ENCODE measurements at regions not wholly inside any gene's neighbourhood (a gene's known extent, or its start where the extent isn't known, plus 50 kb on each side); places are given as distances from the start of the nearest gene placed in this dataset.

DNA sequence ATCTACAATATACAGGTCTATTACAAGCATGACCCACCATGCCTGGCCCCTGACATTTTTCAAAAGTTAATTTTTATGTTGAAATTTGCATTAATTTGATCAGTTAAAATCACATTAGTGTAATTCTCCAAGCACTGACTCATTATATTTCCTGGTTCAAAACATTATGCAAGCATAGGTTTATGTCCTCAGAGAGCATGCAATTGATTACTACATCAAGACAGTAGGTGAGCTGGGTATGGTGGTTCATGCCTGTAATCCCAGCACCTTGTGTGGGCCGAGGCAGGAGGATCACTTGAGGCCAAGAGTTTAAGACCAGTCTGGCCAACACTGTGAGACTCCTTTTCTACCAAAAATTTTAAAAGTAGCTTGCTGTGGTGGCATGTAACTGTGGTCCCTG is 248.8 kb upstream of the KLHL1 start:
- DNase-seq: no peak

DNA sequence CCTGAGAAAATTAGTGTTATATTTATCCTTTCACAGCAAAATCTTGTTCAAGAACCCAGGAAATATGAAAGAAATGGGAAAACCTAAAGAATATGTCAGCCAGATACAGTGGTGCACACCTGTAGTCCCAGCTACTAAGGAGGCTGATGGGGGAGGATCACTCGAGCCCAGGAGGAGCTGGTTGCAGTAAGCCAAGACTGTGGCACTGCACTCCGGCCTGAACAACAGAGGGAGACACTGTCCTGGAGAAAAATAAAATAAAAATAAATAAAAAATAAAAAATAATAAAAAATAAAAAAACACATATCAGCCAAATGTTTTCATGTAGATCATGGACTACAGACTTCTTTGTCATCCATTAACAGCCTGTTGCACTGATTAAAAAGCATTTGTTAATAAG is 244.8 kb upstream of the KLHL1 start:
- DNase-seq: no peak

DNA sequence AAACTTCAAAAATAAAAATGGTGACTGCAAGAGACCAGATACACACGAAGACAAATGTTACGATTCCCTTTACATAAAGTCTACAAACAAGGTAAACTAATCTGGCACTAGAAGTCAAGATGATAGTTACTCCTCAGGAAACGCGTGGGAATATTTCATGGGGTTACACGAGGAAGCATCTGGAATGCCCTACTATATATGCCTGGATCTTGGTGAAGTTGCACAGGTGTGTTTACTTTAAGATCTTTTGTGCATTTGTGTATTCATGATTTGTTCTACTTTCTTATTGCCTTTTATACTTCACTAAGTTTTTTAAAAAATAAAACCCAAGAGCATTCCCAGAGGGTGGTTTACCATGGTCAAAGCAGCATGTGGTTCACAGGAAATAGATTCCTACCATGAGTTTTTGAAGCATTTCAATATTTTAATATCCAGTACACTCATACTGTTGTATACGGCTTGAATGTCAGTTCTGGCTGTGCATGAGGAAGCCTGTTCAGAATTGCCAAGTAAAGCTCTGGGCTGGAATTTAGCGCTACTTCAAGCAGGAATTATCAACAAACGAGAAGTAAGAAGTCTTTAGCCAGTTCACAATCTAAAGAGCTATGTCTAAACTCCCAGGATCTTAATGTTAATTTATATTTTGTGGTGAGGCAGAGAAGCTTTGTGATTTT is 239.8 kb upstream of the KLHL1 start:
- DNase-seq: no peak

DNA sequence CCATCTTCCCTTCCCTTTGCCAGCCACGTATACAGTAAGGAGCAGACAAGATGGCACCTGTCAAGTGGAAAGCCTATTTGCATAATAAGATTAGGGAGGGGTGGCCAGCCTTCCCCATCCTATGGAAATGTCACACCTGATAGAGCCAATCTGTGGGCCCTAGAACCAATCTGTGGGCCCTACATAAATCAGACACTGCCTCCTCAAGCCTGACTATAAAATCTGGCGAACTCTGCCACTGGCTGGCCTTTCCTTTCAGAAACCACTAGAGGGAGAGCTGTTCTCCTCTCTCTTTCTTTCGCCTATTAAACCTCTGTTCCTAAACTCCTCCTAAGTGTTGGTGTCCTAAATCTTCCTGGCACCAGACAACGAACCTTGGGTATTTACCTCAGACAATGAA is 231.5 kb upstream of the KLHL1 start:
- no peak for DNase-seq

DNA sequence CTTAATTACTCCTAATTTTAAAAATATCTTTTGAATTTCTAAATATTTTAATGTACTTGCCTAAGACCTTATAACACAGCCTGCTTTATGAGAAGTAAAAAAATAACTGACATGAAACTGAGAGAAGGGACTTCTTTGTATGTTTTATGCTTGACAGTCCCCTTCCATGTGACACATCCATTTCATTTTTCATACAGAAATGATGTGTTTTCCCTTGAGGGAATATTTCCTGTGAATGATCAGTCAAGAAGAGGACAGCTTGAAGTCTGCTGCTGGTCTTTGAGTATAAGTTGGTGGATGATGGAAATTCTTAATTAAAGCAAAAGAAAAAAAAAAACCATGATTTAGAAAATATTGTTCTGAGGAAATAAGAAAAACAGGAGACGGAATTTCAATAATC is 230.4 kb upstream of the KLHL1 start:
- DNase-seq: no peak

DNA sequence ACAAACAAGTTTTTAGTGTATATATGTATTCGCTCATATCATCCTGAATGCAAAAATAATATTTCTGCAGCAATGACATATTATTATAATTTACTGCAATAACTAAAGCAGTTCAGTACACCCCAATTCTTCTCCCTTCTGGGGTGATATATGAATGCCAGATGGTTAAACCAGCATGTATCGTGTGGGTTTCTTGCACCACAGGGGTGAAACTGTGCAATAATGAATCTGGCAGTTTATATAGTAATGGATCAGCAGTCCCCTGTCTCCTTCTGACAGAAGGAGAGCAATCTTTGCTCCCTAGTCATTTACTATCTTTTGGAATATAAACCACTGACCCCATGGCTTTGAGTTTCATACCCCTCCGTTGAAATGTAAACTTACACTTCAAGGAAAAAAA is 228.6 kb upstream of the KLHL1 start:
- no peak for DNase-seq

DNA sequence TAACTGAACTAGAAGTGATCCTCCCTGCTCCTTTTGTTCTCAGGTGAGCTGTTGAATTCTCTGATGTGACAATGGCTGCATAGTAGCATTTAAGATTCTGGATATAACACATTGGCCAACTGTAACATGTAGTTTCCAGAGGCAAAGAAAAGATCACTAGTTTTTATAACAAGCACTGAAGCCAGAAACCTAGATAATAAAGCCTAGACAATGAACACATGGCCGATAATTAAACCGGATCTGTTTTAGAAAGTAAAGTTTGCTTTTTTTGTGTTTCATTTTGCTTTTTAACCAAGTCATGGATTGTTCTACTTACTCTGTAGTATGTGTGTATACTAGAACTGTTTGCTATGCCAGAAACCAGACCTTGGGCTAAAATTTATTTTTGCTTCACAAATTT is 225.5 kb upstream of the KLHL1 start:
- DNase-seq: no peak

DNA sequence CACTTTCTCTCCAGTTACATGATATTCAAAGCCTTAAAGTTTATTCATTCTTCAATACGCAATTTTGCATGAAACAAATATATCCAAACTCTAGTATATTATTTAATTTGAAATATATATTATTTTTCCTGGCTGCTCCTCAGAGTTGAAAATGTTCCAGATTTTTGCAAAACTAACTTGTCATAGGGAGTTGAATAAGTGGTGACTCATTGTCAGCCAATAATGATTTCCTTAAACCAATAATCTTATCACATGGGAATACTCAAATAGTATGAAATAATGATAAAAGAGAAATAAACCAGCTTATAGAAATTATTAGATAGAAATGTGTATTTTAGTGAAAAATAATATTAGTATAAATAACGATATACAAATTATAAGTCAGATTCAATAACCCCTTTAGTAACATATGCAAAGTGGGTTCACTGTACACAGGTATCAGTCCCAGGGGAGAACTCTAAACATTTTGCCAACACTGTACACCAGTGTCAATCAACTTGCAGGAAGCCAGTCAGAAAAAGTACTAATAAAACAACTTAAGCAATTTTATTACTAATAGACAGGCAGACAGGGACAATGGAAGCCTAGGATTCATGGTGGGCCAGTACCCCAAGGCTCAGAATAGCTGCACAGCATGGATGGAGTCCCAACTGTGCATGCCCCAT is 222.6 kb upstream of the KLHL1 start:
- DNase-seq: no peak

DNA sequence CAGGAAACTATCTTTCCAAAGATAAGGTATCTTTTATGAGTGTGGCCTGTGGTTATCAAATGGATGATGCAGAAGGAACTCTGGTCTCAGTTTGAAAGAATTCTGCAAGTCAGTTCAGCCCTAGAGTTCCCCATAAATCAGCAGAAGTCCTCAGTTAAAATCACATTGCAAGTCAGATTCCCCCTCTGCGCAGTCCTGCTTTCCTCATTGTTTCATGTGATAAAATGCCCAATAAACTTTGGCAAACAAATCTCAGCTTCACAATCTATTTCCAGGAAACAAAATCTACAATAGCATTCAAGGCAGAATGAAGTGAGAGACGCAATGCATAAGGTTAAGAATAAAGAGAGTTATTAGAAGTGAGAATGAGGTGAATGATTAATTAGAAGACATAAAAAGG is 216.3 kb upstream of the KLHL1 start:
- no peak for DNase-seq

DNA sequence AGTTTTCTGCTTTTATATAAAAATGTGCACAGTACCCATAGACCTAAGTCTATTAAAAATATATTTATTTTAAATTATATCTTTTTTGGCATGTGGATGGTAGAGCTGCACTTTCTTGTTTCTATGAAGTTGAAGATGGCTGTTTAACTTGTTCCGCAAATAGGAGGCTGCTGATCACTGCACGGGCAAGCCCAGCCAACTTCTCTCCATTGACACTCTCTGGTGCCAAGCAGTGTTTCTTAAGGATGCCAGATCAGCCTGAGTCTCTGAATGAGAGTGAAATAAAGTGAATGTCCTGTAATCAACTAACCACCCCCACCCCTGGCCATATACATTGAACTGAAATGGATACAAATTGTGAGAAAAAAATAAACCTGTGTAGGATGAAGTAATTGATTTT is 202.9 kb upstream of the KLHL1 start:
- no peak for DNase-seq

DNA sequence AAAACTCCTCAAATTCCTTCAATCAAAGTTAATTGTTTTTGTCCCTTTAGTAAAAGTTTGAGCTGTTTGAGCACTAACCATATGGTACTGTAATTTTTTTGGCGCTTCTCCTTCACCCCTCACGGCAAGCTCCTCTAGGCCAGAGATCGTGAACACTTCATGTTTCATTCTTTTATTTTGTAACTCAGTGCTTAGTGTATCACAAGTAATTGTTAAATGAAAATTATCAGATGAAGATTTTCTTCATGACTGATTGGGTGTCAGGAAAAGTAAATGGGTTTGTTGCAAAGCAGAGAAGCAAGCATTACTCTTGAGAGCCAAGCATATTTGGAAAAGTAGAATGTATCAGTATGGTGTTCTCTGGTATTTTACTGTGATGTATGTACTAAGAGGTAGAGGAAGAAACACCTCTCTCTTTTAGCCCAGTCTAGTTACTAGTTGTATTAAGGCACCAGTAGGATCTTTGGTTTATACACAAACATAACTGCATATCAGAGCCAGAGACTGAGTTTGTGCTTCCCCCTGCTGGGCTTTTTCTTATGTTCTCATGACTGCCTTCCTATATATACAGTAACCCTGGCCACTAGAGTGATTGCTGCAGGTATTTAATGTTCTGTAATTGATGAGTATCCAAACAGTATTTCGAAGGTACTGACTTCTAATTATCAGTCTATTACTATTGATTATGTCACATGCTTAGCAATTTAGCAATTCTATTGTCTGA is 202.3 kb upstream of the KLHL1 start:
- no peak for DNase-seq

DNA sequence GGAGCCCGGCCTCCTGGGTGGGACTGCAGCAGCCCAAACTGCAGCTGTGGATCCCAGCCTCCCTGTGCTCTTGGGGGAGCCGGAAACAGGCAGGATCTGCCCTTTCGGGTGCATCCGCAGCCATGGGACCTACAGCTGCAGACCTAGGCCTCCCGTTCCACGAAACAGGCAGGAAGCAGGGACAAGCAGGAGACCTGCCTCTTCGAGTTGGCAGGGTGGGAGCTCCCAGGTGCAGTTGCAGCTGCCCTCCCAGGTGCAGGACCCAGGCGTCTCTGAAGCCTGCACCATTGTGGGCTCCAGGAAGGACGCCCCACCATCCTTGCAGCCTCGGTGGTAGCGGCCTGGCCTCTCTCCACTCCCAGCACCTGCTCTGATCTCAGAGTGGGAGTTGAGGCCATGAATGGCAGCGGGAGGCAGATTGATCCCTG is 189.0 kb upstream of the KLHL1 start:
- DNase-seq: no peak

DNA sequence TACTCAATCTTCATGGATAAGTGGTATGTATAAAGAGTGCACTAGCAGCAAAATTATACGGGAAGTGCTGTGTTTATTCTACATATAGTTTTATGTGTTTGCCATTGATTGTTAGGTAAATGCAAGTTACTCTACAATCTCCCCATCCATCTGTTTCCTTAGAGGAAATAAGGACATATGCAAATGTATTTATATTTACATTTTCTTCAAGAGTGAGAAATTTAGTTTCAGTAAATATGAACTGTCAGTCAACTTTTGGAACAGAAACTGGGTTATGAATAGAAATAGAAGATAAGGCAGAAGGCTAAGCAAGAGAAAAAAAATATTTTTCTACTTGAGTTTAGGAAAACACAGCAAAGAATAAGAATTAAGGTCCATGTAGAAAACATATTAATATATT is 176.1 kb upstream of the KLHL1 start:
- no peak for DNase-seq

DNA sequence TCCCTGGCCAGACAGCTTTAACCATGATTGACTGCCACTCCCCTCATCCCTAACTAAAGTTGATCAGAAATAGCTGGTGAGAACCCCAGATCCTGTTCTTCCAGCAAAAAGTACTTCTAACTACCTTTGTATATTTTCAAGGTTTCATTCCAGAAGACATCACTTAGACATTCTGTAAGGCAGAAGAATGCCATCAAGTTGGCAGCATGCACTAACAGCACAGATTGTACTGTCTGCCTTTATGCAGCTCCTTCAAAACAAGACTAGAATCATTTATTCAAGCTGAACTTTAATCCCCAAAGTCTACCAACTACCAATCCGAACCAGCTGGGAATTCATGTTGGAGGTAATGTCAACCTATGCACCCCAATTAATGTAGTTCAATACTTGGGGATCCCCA is 167.6 kb upstream of the KLHL1 start:
- no peak for DNase-seq

DNA sequence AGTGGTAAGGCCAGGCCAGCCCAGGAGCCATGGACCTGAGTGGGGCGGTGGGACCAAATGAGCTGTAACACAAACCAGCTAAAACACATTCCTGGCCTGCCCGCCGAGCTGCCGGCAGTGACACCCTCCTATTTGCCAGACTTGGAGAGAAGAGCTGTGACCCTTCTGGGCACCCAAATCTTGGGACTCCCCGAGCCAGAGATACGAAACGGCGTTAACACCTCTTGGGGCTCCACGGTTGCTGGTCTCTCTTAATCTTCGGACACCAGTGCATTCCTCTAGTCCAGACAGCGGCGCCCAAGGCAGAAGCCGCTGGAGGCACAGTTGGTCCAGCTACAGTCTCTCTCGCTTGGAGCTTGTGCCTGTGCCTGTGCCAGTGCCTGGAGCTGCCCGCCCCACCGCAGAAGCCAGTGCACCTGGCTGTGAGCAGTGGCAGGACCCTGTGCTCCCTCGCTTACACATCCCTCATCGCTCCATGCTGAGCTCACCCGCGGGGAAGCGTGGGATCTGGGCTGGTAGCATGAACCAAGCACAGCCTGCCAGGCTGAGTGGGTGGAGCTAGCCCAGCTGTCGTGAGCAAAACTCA is 147.2 kb upstream of the KLHL1 start:
- DNase-seq: no peak

DNA sequence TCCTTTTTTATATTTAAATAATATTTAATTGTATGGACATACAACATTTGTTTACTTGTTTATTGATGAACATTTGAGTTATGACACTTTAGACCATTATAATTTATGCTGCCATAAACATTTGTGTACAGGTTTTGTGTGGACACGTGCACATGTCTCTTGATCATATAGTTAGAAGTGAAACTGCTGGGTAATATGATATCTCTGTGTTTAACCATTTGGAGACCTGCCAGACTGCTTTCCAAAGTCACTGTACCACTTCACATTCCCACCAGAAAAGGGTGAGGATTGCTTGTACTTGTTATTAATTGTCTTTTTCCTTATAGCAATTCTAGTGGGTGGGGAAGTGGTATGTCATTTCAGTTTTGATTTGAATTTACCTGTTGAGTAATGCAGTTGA is 145.6 kb upstream of the KLHL1 start:
- no peak for DNase-seq

DNA sequence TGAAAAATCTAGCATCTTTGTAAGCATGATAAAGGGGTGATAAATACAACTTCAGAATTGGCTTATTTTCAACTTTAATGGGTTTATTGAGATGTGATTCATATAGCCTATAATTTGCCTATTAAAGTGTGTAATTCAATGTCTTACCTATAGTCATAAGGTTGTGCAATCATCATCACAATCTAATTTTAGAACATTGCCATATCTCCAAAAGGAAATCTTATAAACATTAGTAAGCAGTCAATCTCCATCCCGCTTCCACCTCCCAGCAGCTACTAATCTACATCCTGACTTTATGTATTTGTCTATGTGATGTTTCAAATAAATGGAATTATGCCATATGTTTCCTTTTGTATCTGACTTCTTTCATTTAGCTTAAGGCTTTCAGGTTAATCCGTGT is 145.2 kb upstream of the KLHL1 start:
- DNase-seq: no peak

DNA sequence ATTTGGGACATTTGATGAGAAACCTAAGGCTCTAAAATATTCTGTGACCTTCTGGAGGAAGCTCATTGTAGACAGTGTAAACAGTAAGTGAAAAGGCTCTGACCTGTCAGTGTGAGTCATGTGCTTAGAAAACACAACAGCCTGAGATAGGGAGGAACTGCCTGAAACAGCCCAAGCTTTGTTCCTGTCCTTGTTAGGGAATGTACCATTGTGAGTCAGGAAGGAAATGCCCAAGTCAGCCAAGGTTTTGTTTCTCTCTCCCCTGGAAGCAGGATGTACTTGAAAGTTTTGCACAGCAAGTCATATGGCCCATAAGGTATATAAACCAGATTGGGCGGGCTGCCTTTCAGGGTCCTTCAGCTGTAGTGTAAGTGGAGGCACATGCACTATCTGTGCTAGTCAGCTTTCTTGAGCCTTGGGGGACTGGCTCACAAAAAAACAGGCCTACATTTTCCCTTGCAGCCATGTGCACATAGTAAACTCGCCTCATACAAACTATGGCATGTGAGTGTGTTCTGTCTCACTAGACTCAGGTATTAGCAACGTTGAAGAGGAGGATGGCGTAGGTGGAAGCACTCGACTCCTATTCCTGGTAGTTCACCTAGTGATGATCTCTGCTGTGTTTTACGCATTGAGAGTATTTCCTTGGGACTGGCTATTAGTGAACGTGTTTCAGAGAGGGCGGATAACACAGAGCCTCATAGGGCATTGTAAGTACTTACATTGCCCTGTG is 141.2 kb upstream of the KLHL1 start:
- DNase-seq: no peak

DNA sequence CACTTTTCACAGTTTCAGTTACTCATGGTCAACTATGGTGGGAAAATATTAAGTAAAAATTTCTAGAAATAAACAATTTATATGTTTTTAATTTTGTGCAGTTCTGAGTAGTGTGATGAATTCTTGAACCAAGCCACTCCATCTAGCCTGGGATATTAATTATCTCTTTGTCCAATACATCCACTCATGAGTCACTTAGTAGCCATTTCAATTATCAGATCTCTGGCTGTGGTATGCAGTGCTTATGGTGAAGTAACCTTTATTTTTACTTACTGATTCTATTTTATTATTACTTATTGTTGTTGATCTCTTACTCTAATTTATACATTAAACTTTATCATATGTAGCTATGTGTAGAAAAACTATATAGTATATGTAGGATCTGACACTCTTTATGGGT is 128.9 kb upstream of the KLHL1 start:
- DNase-seq: no peak

DNA sequence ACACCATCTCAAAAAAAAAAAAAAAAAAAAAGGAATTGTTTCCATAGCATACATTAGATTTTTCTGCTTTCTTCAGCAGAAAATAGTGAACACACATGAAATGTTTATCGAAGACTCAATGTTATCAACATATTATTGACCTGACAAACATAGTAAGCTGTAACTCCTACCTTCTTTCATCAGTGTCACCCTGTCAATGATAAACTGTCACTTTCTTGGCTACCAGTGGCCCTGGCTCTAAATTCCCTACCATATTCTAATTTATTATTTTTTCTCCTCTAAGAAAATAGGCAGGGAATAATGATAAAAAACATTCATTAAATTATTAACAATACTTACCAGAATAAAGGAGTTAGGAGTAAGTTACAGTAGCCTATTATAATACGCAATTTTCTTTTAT is 127.3 kb upstream of the KLHL1 start:
- DNase-seq: no peak

DNA sequence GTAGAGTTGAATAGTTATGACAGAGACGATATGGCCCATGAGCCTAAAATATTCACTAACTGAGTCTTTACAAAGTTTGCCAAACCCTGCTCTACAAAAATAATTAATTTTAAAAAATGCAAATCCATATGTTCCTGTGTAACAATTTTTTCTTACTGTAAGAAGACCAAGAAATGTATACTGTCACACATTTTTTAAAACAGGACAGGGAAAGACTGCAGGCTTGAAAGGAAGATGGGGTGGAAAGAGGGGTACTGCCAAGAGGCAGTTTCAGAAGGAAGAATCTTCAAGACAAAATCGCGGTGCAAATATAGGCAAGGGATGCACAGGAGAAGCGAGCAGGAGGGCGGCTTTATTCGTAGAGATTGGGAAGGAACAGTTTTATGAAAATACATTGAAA is 115.7 kb upstream of the KLHL1 start:
- DNase-seq: no peak

DNA sequence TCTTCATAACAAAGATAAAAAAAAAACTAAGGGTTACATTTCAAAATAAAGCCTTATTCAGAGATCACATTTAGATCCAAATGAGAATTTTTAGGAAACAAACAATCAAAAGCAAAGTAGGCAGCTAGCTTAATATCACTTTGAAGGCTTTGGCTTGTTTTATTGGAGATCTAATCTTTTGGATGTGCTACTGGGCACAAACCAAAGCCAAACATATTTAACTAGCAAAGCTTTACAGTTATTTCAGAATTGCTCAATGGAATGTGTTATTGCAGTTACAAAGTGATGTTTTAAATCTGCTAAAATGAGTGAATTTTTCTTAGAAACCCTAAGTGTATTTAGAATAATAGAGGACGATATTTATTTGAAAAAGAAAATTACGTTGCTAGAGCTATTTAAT is 114.7 kb upstream of the KLHL1 start:
- DNase-seq: no peak

DNA sequence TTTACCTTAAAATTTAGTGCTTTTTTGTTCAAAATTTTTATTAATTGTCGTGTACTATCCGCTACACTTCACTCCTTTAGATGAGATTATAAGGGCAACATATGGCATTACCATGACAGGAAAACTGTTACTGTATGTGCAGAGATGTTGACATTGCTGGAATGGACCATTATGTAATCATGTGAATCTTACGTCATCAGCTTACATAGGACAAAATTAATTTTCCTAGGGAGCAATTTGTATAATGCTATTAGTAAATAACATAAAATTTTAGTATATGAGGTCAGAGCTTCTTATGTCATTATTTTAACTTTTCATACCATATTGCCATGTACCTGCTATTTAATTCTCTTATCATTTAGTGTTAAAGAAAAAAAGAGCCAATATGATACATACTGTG is 110.4 kb upstream of the KLHL1 start:
- DNase-seq: no peak
